ENCODE measurements at regions not wholly inside any gene's neighbourhood (a gene's known extent, or its start where the extent isn't known, plus 50 kb on each side); places are given as distances from the start of the nearest gene placed in this dataset.

- DNase-seq (no peak), ATAC-seq (ENCODE audit: low read depth) (no peak)
- H3K4me2 ChIP-seq (replicated peaks; ENCODE audit: low read depth, low read length, poor library complexity, severe bottlenecking) = no peak overlapping the region
- no peak overlapping the region for H3K4me3 ChIP-seq (ENCODE audit: control extremely low read depth in 1 of 5, extremely low read depth in 1 of 5, insufficient read depth in 1 of 5, low read depth in 2 of 5, low read length in 4 of 5)
- no peak overlapping the region for H2AFZ ChIP-seq (ENCODE audit: insufficient read depth, low read depth, low read length, poor library complexity, severe bottlenecking)
- H3K27me3 ChIP-seq (replicated peaks in 1 of 4; ENCODE audit: control extremely low read depth in 1 of 4, control insufficient read depth in 3 of 4, insufficient read depth in 4 of 4, low read length in 3 of 4) = no peaks in the 10 kb centered on the region
- intact Hi-C loops (cut with micrococcal nuclease) = no loop called here
- Mint-ChIP-seq H3K27ac (no peak overlapping the region), H3K4me1 (no peaks in the 10 kb centered on the region), H3K4me3 (no peak overlapping the region), H3K9me3 (ENCODE audit: insufficient read depth) (no peaks in the 10 kb centered on the region), H3K27me3 (no peaks in the 10 kb centered on the region)
- H3K27ac ChIP-seq (ENCODE audit: low read length in 2 of 2) = no peak overlapping the region
- no CpG with 5 or more reads among the region's 6 CpGs for WGBS (ENCODE audit: insufficient coverage)
- no peaks in the 10 kb centered on the region for H3K4me1 ChIP-seq (ENCODE audit: control insufficient read depth in 2 of 2, insufficient read depth in 2 of 2, low read length in 2 of 2)
- no peaks in the 10 kb centered on the region for H3K9me3 ChIP-seq (ENCODE audit: control extremely low read depth in 1 of 3, control insufficient read depth in 2 of 3, insufficient read depth in 1 of 3, low read length in 2 of 3)
- ChIA-PET CTCF (no interaction called here), POLR2A (no interaction called here)
- H4K20me1 ChIP-seq (ENCODE audit: control insufficient read depth, insufficient read depth, low read length, poor library complexity, severe bottlenecking) = no peaks in the 10 kb centered on the region
- no peak overlapping the region for H3K9ac ChIP-seq (ENCODE audit: low read length)
- no peaks in the 10 kb centered on the region for H3K36me3 ChIP-seq (replicated peaks in 1 of 2; ENCODE audit: control extremely low read depth in 1 of 2, control insufficient read depth in 1 of 2, extremely low read depth in 1 of 2, insufficient read depth in 2 of 2, low read length in 1 of 2)
- H3K79me2 ChIP-seq (ENCODE audit: control insufficient read depth, insufficient read depth, low read length) = no peaks in the 10 kb centered on the region
- TF ChIP-seq EZH2 (IDR thresholded peaks at IDR 0.05; ENCODE audit: borderline replicate concordance, insufficient read depth, low read depth, low read length, poor library complexity, severe bottlenecking) (no peak), CTCF (IDR thresholded peaks at IDR 0.05) (no peak)
Observed at GRCh38 chrX:129188231-129188630, 335.1 kb downstream of the SMARCA1 start.

- Histone ChIP-seq H3K36me3 (replicated peaks in 1 of 2; ENCODE audit: control extremely low read depth in 1 of 2, control insufficient read depth in 1 of 2, extremely low read depth in 1 of 2, insufficient read depth in 2 of 2, low read length in 1 of 2) (no peaks in the 10 kb centered on the region), H4K20me1 (ENCODE audit: control insufficient read depth, insufficient read depth, low read length, poor library complexity, severe bottlenecking) (no peaks in the 10 kb centered on the region), H3K27ac (ENCODE audit: low read length in 2 of 2) (no peak overlapping the region), H3K9ac (ENCODE audit: low read length) (no peak overlapping the region), H3K4me1 (ENCODE audit: control insufficient read depth in 2 of 2, insufficient read depth in 2 of 2, low read length in 2 of 2) (no peaks in the 10 kb centered on the region), H2AFZ (ENCODE audit: insufficient read depth, low read depth, low read length, poor library complexity, severe bottlenecking) (no peak overlapping the region), H3K27me3 (replicated peaks in 1 of 4; ENCODE audit: control extremely low read depth in 1 of 4, control insufficient read depth in 3 of 4, insufficient read depth in 4 of 4, low read length in 3 of 4) (no peaks in the 10 kb centered on the region), H3K4me3 (ENCODE audit: control extremely low read depth in 1 of 5, extremely low read depth in 1 of 5, insufficient read depth in 1 of 5, low read depth in 2 of 5, low read length in 4 of 5) (no peak overlapping the region), H3K4me2 (replicated peaks; ENCODE audit: low read depth, low read length, poor library complexity, severe bottlenecking) (no peak overlapping the region), H3K9me3 (ENCODE audit: control extremely low read depth in 1 of 3, control insufficient read depth in 2 of 3, insufficient read depth in 1 of 3, low read length in 2 of 3) (no peaks in the 10 kb centered on the region), H3K79me2 (ENCODE audit: control insufficient read depth, insufficient read depth, low read length) (no peaks in the 10 kb centered on the region)
- H3K27ac Mint-ChIP-seq = no peak overlapping the region
- ChIA-PET POLR2A (no interaction called here), CTCF (no interaction called here)
- H3K4me1 Mint-ChIP-seq = no peaks in the 10 kb centered on the region
- intact Hi-C loops (cut with micrococcal nuclease) = no loop called here
- ATAC-seq (ENCODE audit: low read depth) (no peak), DNase-seq (no peak)
- TF ChIP-seq CTCF (IDR thresholded peaks at IDR 0.05) = no peak
- TF ChIP-seq EZH2 (IDR thresholded peaks at IDR 0.05; ENCODE audit: borderline replicate concordance, insufficient read depth, low read depth, low read length, poor library complexity, severe bottlenecking) = no peak
- H3K4me3 Mint-ChIP-seq = no peak overlapping the region
- no peaks in the 10 kb centered on the region for H3K9me3 Mint-ChIP-seq (ENCODE audit: insufficient read depth)
- H3K27me3 Mint-ChIP-seq = no peaks in the 10 kb centered on the region
Observed at GRCh38 chrX:129176710-129177109, 346.6 kb downstream of the SMARCA1 start.
